GM23248 (cell line): ENCODE measurements at regions not wholly inside any gene's neighbourhood (a gene's known extent, or its start where the extent isn't known, plus 50 kb on each side); places are given as distances from the start of the nearest gene placed in this dataset.

Source experiments
- DNase-seq: peaks from one replicate; pipeline ENCODE4 v3.0.0-alpha.2; 2015
- H2AFZ ChIP-seq: fragments of 200-600 bp; sonication (generic); 2 replicates; pipeline ENCODE4 v1.6.1; 2016; ENCODE audit warnings: antibody characterized with exemption
- H3F3A ChIP-seq: fragments of 200-600 bp; sonication (generic); 2 replicates; pipeline ENCODE4 v1.6.1; 2016; ENCODE audit warnings: mild to moderate bottlenecking, antibody characterized with exemption, mixed run types; ENCODE audit not compliant: insufficient read depth
- H3K27ac ChIP-seq: fragments of 200-600 bp; sonication (generic); 2 replicates; pipeline ENCODE4 v1.5.1; 2016; ENCODE audit warnings: mild to moderate bottlenecking
- H3K27me3 ChIP-seq: fragments of 200-600 bp; sonication (generic); replicated peaks from 2 replicates; pipeline ENCODE4 v1.6.1; 2016; ENCODE audit warnings: mild to moderate bottlenecking; ENCODE audit not compliant: insufficient read depth
- H3K36me3 ChIP-seq: fragments of 200-600 bp; sonication (generic); 2 replicates; pipeline ENCODE4 v1.6.1; 2016; ENCODE audit warnings: low read depth, mild to moderate bottlenecking
- H3K4me1 ChIP-seq: fragments of 200-600 bp; sonication (generic); 2 replicates; pipeline ENCODE4 v1.6.1; 2016; ENCODE audit warnings: mild to moderate bottlenecking; ENCODE audit not compliant: insufficient read depth
- H3K4me2 ChIP-seq: fragments of 200-600 bp; sonication (generic); one replicate; pipeline ENCODE4 v1.6.1; 2016; ENCODE audit warnings: mild to moderate bottlenecking; ENCODE audit not compliant: unreplicated experiment
- H3K4me3 ChIP-seq: fragments of 200-600 bp; sonication (generic); 2 replicates; pipeline ENCODE4 v1.5.1; 2016; ENCODE audit warnings: mild to moderate bottlenecking
- H3K79me2 ChIP-seq: fragments of 200-600 bp; sonication (generic); 2 replicates; pipeline ENCODE4 v1.6.1; 2016; ENCODE audit warnings: mild to moderate bottlenecking; ENCODE audit not compliant: insufficient read depth
- H3K9ac ChIP-seq: fragments of 200-600 bp; sonication (generic); 2 replicates; pipeline ENCODE4 v1.6.1; 2016; ENCODE audit warnings: mild to moderate bottlenecking
- H3K9me2 ChIP-seq: fragments of 200-600 bp; sonication (generic); 2 replicates; pipeline ENCODE4 v1.6.1; 2016; ENCODE audit warnings: mixed run types, mild to moderate bottlenecking, moderate library complexity; ENCODE audit not compliant: insufficient read depth
- H3K9me3 ChIP-seq: fragments of 200-600 bp; sonication (generic); one replicate; pipeline ENCODE4 v1.6.1; 2017; ENCODE audit warnings: low read depth
- H4K20me1 ChIP-seq: fragments of 200-600 bp; sonication (generic); 2 replicates; pipeline ENCODE4 v1.6.0; 2016; ENCODE audit not compliant: insufficient read depth
- EZH2 ChIP-seq: fragments of 200-600 bp; sonication (generic); IDR thresholded peaks from 2 replicates; pipeline ENCODE4 v1.6.1; 2018; ENCODE audit warnings: antibody characterized with exemption, mild to moderate bottlenecking; ENCODE audit not compliant: insufficient read depth, poor library complexity, severe bottlenecking
- EZH2phosphoT487 ChIP-seq: fragments of 200-600 bp; sonication (generic); IDR thresholded peaks from 2 replicates; pipeline ENCODE4 v1.6.1; 2018; ENCODE audit warnings: antibody characterized with exemption, moderate library complexity, mild to moderate bottlenecking, low read depth; ENCODE audit not compliant: insufficient read depth
- WGBS, 2 experiments: methylation state at CpG; one replicate each; pipeline ENCODE4 v1.1.6; 2015 to 2017; ENCODE audit warnings: low lambda C conversion rate in 2 of 2, low coverage in 1 of 2; ENCODE audit errors: missing lambda C conversion rate in 2 of 2; 5-methylcytosine and 5-hydroxymethylcytosine counted together
- in situ Hi-C: fragments of 300-500 bp; cut with MboI; formaldehyde crosslinking; loops from 2 replicates; pipeline ENCODE4 v1.15.0; 2020

DNA sequence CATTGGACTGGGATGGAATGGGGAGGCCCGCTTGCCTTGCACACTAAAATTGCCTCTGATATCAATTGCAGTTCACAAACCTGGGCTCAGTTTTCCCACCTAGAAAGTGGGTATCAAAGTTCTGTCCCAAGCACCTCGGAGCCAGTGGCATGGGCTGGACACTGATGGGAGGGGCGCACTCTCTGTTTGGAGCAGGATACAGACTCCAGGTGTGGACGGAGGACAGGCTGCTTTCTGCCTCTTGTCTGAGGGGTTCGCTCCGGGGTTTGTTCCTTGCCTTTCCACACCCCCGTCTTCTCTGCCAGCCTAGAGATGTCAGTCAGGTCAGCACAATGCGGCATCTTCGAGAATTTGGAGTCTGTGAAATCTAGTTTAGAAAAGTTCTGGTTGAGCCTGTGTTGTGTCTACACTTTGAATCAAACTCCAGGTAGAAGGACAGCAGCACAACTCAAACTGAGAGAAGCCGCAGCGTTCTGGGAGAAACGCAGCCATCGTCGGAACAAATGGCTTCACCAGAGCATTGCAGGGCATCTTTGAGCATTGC lies 141.9 kb downstream of the TEX29 start:
- H3K9me2 ChIP-seq: no peaks in the 10 kb centered on the region
- H3F3A ChIP-seq: no peaks in the 10 kb centered on the region
- H3K4me2 ChIP-seq: no peak overlapping the region
- H3K79me2 ChIP-seq: no peaks in the 10 kb centered on the region
- H3K9ac ChIP-seq: no peak overlapping the region
- H3K27ac ChIP-seq: no peak overlapping the region
- peaks cover 14% of the 10 kb centered on the region for H3K27me3 ChIP-seq
- no peaks in the 10 kb centered on the region for H3K4me1 ChIP-seq
- no peak overlapping the region for H3K4me3 ChIP-seq
- no peak for DNase-seq
- WGBS, 2 experiments: 60 to 63% methylated on average over 14 of the region's 14 CpGs
- H3K9me3 ChIP-seq: no peaks in the 10 kb centered on the region
- no peak overlapping the region for H2AFZ ChIP-seq
- no peaks in the 10 kb centered on the region for H4K20me1 ChIP-seq
- in situ Hi-C loops: loop anchor here (25.0 kb wide), 1 partner anchor 1400 kb away; no protein-coding TSS in a partner anchor
- no peaks in the 10 kb centered on the region for H3K36me3 ChIP-seq
- no peak for TF ChIP-seq EZH2phosphoT487
- TF ChIP-seq EZH2: no peak

DNA sequence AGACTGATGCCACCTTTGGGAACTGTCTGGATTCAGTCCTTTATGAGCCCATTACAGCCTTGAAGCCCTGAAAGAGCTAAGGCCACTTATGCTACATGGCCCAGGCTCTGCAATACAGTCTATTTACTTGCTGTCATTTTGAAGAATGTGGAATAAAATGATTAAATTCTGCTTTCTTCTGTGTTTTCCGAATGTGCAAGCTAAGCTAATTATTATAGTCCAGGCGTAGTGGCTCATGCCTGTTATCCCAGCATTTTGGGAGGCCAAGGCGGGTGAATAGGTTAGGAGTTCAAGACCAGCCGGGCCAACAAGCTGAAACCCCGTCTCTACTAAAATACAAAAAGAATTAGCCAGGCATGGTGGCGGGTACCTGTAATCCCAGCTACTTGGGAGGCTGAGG lies 142.5 kb downstream of the TEX29 start:
- Histone ChIP-seq H4K20me1 (no peaks in the 10 kb centered on the region), H3K9me3 (no peaks in the 10 kb centered on the region), H3K79me2 (no peaks in the 10 kb centered on the region), H3K27me3 (peaks cover 14% of the 10 kb centered on the region), H3K9me2 (no peaks in the 10 kb centered on the region), H3K27ac (no peak overlapping the region), H3K4me3 (no peak overlapping the region), H3K4me2 (no peak overlapping the region), H3K4me1 (no peaks in the 10 kb centered on the region), H3F3A (no peaks in the 10 kb centered on the region), H2AFZ (no peak overlapping the region), H3K9ac (no peak overlapping the region), H3K36me3 (no peaks in the 10 kb centered on the region)
- no peak for DNase-seq
- in situ Hi-C loops: loop anchor here (25.0 kb wide), 1 partner anchor 1399 kb away; no protein-coding TSS in a partner anchor
- WGBS, 2 experiments: 46 to 49% methylated on average over 6 of the region's 6 CpGs
- no peak for TF ChIP-seq EZH2
- TF ChIP-seq EZH2phosphoT487: no peak

DNA sequence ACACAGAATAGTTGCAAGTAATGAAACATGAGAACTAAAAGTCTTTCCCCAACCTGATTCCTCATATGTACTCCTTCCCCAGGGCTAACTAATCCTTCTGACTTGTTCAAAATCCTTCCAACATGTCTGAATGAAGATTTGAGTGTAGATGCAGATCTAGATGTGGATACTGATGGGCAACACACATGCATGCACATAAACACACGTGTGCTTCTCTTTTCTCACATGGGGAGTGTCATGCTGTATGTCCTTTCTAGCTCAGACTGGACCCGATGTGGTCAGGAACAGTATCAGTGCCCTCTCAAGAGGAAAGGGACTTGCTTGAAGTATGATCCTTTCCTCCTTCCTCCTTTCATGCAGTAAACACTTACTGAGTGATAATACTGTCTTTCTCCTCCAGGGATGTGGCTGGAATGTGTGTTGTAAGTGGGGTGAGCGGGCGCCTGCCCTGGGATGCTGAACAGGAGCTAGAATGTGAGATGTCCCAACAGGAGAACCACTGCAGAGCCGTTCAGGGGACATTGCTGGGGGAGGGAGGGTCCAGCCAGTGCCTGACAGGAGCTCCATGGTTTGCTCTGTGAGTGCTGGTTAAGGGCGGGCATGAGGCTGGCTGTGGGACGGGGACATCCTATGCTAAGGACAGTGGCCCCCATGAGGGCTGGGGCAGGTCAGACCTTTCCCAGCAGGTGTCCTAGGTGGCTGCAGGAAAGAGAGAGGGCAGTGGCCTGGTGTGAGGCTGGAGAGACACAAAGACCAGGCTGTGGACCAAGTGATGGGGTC lies 146.9 kb downstream of the TEX29 start:
- Histone ChIP-seq H3K9me2 (no peaks in the 10 kb centered on the region), H3K4me2 (no peak overlapping the region), H4K20me1 (no peaks in the 10 kb centered on the region), H3K27me3 (peaks cover 7% of the 10 kb centered on the region), H3K9ac (no peak overlapping the region), H3K4me3 (no peak overlapping the region), H2AFZ (no peak overlapping the region), H3F3A (no peaks in the 10 kb centered on the region), H3K4me1 (no peaks in the 10 kb centered on the region), H3K27ac (no peak overlapping the region), H3K9me3 (no peaks in the 10 kb centered on the region), H3K79me2 (no peaks in the 10 kb centered on the region), H3K36me3 (no peaks in the 10 kb centered on the region)
- in situ Hi-C loops: loop anchor here (25.0 kb wide), 1 partner anchor 1395 kb away; no protein-coding TSS in a partner anchor
- TF ChIP-seq EZH2 (no peak), EZH2phosphoT487 (no peak)
- DNase-seq: no peak
- WGBS, 2 experiments: 51 to 57% methylated on average over 7 of the region's 7 CpGs

DNA sequence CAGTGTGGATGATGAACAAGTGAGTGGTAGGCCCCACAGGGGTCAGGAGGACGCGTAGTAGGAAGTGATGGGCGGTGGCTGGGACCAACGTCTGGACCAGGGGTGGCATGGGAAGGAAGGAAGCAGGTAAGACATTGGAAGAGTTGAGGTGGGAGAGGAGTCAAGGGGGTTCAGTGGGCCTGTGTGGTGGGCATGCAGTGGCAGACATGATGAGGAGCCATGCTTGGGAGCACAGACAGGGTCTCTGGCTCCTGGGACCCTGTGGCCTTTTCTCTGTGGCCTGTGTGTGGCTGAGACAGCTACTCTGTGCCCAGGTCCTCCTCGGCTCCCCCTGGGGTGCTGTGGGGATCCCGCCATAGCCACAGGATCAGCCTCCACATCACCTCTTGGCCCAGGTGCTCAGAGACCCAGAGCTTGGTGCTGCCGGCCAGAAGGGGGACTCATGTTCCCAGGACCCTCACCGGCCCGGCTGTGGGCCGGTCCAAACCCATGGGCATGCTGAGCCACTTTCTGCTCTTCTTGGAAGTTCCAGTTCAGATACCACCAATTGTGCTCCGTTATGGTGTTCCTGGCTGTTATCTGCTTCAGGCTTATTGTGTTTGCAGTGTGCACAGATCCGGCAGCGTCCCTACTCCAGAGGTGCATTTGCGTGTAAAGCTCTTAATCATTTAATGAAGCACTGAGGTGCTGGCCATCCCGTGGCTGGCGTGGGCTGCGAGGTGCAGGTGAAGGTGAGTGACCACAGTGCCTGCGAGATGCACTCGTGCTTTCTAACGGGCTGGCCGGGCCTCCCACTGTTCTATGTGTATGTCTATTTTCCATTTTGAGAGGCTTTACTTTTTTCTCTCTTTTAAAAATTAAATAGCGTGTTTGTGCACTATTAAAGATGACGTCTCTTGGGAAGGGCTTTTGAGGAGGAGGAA lies 147.9 kb downstream of the TEX29 start:
- no peaks in the 10 kb centered on the region for H3K4me1 ChIP-seq
- H3K9ac ChIP-seq: no peak overlapping the region
- no peaks in the 10 kb centered on the region for H3K79me2 ChIP-seq
- 66% methylated on average over 21 to 23 of the region's 23 CpGs for WGBS, 2 experiments
- H3K9me2 ChIP-seq: no peaks in the 10 kb centered on the region
- no peaks in the 10 kb centered on the region for H4K20me1 ChIP-seq
- H3K9me3 ChIP-seq: no peaks in the 10 kb centered on the region
- no peaks in the 10 kb centered on the region for H3K36me3 ChIP-seq
- no peaks in the 10 kb centered on the region for H3F3A ChIP-seq
- no peak for TF ChIP-seq EZH2phosphoT487
- TF ChIP-seq EZH2: no peak
- H2AFZ ChIP-seq: no peak overlapping the region
- in situ Hi-C loops: loop anchor here (25.0 kb wide), 1 partner anchor 1394 kb away; no protein-coding TSS in a partner anchor
- DNase-seq: no peak
- H3K27me3 ChIP-seq: peaks cover 11% of the 10 kb centered on the region
- H3K27ac ChIP-seq: no peak overlapping the region
- no peak overlapping the region for H3K4me2 ChIP-seq
- no peak overlapping the region for H3K4me3 ChIP-seq
